Activated CD4-positive, alpha-beta T cell treated with anti-CD3 and anti-CD28 coated beads, Interleukin-10, Interleukin-2, amounts not matched to agents 100 ng/mL and 50 ng/mL, durations not matched to agents 16 hours and 8 hours (primary cell): ENCODE measurements at regions not wholly inside any gene's neighbourhood (a gene's known extent, or its start where the extent isn't known, plus 50 kb on each side); places are given as distances from the start of the nearest gene placed in this dataset.
"Not testable (repeated sequence)": the region's sequence is repeated elsewhere in the genome, so short reads cannot be mapped to it uniquely, and the experiment has no call there.

Source experiments
- DNase-seq: peaks from one replicate; pipeline ENCODE4 v3.0.0-alpha.2; 2020

GRCh38 chr18:22044474-22045220, 124.7 kb upstream of the GATA6 start:
- DNase-seq: no peak

GRCh38 chr18:22045221-22045918, 124.0 kb upstream of the GATA6 start:
- DNase-seq: no peak

DNA sequence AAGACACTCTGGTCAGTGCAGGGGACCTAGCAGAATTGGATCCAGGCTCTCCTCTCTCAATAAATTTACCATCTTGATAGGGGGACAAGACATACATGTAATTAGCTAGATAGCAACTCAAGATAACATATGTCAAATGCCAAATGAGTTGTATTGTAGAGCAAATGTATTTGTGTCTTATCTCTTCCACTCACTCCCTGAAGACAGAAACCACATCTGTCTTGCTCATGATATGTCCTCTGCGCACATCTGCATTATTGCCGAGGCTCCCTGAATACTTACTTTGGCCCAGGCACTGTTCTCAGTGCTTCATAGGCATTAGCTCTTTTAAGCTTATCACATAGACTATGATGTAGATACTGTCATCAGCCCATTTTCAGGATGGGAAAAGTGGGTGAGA, 122.9 kb upstream of the GATA6 start:
- DNase-seq: no peak

DNA sequence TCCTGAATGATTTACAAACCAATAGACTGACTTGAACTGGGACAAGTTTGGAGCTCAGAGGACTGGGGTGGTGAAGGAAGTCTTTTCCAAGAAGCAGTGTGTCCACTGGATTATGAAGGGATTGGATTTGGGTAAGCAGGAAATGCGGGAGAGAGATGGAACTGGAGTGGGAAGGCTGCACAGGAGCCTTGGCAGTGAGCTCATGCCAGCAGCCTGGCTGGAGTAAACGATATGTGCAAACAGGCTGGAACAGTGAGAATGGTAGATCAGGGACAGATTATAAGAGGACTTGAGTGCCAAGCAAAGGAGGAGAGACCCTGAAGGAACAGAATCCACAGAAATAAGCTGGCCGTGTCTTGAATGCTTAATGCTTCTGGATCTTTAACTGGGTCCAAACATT, 121.9 kb upstream of the GATA6 start:
- DNase-seq: no peak

- DNase-seq: no peak
Observed at GRCh38 chr18:22048221-22048620, 121.2 kb upstream of the GATA6 start.

DNA sequence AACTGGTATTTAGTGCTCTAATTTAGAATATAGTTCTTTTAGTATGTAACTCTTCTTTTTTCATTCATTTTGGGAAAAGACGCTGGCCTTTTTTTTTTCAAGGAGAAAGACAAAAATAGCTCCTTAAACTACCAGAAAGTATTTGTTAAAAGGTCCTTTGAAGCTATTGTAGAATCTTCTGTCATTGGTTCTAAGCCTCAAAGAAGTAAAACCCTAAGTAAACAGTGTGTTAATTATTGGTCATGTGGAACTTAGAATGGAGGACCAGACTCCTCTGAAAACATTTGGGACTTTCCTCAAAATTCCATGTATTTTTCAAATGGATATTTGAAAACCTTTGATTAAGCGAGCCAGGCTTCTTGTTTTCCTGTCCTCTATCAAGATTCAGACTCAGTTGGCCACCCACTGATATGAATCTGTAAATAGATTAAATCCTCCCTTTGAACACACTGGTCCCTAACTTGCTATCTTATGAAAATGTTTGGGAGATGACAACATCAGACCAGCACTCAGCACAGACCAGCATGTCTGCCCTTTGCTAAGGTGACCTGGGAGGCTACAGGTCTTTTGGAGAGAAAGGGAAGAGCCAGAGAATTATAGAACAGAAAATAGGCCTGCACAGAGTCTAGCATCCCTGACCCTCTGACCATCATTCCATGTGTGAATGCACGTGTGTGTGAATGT, 120.3 kb upstream of the GATA6 start:
- DNase-seq: no peak

- DNase-seq: no peak
Observed at GRCh38 chr18:22052405-22053105, 116.8 kb upstream of the GATA6 start.

DNA sequence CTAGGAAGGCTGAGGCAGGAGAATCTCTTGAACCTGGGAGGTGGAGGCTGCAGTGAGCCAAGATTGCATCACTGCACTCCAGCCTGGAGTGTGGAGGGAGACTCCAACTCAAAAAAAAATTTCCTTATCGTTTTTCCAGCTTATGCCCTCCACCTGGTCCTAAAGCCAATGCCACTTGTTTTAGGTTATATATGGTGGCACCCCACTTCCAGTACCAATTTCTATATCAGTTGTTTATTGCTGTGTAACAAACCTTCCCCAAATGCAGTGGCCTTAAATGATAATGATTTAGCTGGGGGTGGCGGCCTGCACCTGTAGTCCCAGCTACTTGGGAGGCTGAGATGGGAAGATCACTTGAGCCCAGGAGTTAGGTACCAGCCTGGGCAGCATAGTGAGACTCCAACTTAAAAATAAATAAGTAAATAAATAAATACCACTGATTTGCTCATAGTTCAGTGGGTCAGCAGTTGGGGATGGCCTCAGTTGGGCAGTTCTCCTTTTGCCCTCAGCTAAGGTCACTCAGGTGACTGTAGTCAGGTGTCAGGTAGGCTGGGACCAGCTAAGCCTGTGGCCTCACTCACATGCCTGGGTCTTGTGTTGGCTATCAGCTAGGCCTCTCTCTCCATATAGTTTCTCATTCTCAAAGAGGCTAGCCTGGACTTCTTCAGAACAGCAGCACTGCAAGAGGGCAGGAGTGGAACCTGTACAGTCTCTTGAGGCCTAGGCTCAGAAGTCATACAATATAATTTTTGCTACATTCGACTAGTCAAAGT, 113.7 kb upstream of the GATA6 start:
- DNase-seq: no peak

DNA sequence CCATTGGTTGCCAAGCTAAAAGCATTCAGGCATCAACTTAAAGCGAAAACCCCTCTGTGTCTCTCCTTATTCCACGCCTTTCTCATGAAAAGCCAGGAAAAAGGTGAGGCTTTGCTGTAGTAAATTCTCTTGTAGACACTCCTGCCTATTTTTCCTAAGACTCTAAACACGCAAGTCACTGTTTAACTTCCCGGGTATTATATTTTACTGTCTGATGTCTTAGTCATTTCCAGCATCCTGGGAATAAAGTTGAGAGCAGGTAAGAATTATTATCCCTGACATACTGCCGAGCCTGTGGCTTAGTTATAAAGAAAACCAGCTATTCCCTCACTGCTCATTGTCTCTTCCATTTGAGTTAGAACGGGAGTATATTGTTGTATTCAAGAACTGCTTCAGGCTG, 112.4 kb upstream of the GATA6 start:
- no peak for DNase-seq

GRCh38 chr18:22057908-22058527, 111.4 kb upstream of the GATA6 start:
- DNase-seq: no peak

- DNase-seq: no peak
Observed at GRCh38 chr18:22060361-22060760, 109.0 kb upstream of the GATA6 start.

DNA sequence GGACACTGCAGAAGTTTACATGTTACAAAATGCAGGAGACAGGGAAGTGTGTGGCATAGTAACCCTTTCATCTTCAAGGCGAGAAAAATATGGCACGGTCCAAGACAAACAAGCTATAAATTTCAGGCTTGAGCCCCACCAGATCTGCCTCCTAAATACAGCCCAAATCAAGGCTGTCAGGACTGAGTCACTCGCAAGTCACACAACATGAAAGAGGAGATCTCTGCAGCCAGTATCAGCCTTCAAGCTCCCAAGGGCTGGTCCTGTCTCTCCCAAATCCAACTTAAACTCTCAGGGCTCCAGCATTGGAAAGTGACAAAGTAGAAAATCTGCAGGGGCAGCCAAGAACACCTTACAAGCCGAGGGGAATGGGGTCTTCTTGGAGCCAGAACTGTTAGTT, 106.3 kb upstream of the GATA6 start:
- DNase-seq: no peak

DNA sequence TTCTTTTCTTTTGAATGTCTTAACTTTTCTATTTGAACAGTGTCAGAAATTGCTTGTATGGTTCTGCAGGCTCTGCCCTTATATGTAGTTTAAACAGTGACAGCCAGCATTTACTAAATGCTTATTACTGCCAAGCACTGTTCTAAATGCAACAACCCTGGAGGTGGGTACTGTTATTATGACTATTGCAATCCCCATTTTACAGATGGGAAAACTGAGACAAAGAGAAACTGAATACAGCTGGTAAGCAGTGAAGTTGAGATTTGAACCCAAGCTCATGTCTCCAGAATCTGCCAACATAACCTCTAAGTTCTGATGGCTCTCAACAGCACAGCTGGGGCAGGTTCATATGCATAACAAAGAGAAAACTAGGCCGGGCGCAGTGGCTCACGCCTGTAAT, 105.7 kb upstream of the GATA6 start:
- no peak for DNase-seq

GRCh38 chr18:22064581-22064980, 104.8 kb upstream of the GATA6 start:
- no peak for DNase-seq

DNA sequence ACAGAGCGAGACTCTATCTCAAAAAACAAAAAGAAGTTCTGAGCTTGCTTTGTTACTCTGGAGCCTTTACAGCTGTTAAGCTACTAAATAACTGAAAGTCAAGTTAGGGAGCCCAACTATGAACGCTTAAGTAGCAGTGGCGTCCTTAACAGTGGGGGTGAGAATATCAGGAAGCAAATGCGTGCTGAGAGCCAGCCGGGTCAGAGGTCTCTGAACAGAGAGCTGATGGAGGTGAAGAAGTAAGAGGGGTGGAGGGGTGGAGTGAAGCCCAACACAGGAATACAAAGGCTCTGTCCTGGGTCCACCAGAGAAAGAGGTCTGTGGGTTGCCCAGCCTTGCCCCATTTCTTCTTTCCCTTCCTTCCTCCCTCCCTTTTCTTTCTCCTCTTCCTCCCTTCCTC, 104.1 kb upstream of the GATA6 start:
- DNase-seq: no peak

DNA sequence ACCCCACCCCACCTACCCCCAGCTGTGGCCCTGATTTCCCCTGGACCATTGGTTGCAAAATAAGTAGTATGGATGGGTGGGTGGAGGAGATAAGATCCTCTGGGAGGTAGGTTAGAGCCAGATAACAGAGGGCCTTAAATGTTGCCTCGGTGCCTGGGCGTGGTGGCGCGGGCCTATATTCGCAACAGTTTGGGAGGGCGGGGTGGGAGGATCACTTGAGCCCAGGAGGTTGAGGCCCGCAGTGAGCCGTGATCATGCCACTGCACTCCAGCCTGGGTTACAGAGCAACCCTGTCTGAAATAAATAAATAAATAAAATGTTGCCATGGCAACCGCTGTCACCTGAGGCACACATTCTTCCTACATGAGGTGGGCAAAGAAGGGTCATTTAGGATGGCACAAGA, 103.3 kb upstream of the GATA6 start:
- DNase-seq: no peak

DNA sequence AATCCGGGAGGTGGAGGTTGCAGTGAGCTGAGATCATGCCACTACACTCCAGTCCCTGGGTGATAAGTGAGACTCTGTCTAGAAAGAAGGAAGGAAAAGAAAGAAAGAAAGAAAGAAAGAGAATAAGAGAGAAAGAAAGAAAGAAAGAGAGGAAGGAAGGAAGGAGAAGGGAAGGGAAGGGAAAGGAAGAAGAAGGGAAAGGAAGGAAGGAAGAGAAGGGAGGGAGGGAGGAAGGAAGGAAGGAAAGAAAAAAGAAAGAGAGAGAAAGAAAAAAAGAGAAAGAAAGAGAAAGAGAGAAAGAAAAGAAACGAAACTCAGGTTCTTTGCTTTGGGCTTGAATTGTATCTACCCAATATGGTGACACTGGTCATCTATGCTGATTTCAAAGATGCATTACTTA, 102.3 kb upstream of the GATA6 start:
- DNase-seq: no peak

DNA sequence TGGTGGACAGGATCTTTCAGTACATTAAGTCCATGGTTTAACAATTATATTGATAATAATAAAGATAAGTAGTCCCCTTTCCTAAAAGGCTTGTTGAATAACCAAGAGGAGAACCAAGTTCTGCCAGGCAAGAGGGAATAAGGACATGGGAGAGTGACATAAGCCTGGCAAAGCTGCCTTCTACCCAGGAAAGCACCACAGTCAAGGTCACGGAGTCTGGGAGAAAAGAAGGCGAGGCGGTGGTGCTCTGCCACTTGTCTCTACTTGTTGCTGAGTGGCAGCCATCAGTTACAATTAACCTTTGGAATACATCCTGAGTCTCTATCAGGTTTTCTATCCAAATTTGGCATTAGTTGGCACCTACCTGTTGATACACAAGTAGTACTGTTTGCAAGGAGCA, 101.7 kb upstream of the GATA6 start:
- DNase-seq: no peak

GRCh38 chr18:22068784-22069183, 100.6 kb upstream of the GATA6 start:
- DNase-seq: not testable (repeated sequence)

DNA sequence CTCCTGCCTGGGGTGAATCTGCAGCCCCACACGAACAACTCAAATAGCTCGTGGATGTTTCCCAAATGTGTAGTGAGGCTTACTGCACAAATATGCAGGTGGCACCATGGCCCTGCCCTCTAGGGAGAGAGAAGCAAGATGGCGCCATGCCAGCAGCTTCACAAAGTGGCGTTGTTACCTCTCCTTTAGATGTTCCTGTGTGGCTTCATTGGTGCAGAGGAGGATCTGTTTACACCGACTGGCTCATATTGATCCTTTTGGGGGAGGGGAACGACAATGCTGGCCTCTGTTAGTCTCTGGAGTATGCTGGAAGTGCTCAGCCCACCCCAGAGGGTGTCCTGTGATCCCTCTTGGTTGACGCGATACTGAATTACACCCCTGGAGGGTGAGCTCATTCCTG, 99.5 kb upstream of the GATA6 start:
- DNase-seq: no peak

GRCh38 chr18:22073411-22073810, 96.0 kb upstream of the GATA6 start:
- DNase-seq: no peak
